Skeletal muscle satellite cell (primary cell): ENCODE measurements at regions not wholly inside any gene's neighbourhood (a gene's known extent, or its start where the extent isn't known, plus 50 kb on each side); places are given as distances from the start of the nearest gene placed in this dataset.

Source experiments
- H3K27me3 ChIP-seq: 2 replicates; pipeline ENCODE4 v1.7.0; 2013; ENCODE audit warnings: low read length; ENCODE audit not compliant: control insufficient read depth, insufficient read depth
- H3K36me3 ChIP-seq: 2 replicates; pipeline ENCODE4 v1.7.0; 2013; ENCODE audit warnings: mild to moderate bottlenecking, control low read depth, low read length; ENCODE audit not compliant: insufficient read depth
- H3K4me1 ChIP-seq: 2 replicates; pipeline ENCODE4 v1.7.0; 2013; ENCODE audit warnings: low read length; ENCODE audit not compliant: control insufficient read depth, insufficient read depth
- H3K4me2 ChIP-seq: 2 replicates; pipeline ENCODE4 v1.7.0; 2013; ENCODE audit warnings: mild to moderate bottlenecking, low read length
- H3K4me3 ChIP-seq: 2 replicates; pipeline ENCODE4 v1.7.0; 2013; ENCODE audit warnings: low read length
- H3K9ac ChIP-seq: 2 replicates; pipeline ENCODE4 v1.7.0; 2013; ENCODE audit warnings: mild to moderate bottlenecking, low read depth, low read length, moderate library complexity
- H3K9me3 ChIP-seq: replicated peaks from 2 replicates; pipeline ENCODE4 v1.7.0; 2013; ENCODE audit warnings: mild to moderate bottlenecking, control low read depth, low read length

DNA sequence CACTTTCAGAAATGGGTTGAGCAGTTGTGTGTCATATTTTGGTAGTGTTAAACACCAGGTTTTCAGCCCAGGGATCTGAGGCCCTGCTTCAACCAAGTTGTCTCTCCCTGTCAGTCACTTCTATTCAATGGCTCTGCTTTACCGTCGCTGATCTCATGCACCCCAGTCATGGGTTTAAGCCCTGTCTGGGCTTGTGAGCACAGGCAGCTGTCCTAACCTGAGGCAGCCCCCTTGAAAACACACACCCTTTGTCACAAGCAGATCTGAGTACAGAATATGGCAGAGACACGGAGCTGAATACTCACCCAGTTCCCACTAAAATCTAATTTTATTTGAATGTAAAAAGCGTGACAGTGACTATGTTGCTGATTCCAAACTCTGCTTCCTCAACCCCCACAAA, 110.6 kb upstream of the GLI3 start:
- Histone ChIP-seq H3K27me3 (no peaks in the 10 kb centered on the region), H3K4me2 (no peak overlapping the region), H3K4me3 (no peak overlapping the region), H3K4me1 (no peaks in the 10 kb centered on the region), H3K9ac (no peak overlapping the region), H3K36me3 (no peaks in the 10 kb centered on the region), H3K9me3 (no peaks in the 10 kb centered on the region)

DNA sequence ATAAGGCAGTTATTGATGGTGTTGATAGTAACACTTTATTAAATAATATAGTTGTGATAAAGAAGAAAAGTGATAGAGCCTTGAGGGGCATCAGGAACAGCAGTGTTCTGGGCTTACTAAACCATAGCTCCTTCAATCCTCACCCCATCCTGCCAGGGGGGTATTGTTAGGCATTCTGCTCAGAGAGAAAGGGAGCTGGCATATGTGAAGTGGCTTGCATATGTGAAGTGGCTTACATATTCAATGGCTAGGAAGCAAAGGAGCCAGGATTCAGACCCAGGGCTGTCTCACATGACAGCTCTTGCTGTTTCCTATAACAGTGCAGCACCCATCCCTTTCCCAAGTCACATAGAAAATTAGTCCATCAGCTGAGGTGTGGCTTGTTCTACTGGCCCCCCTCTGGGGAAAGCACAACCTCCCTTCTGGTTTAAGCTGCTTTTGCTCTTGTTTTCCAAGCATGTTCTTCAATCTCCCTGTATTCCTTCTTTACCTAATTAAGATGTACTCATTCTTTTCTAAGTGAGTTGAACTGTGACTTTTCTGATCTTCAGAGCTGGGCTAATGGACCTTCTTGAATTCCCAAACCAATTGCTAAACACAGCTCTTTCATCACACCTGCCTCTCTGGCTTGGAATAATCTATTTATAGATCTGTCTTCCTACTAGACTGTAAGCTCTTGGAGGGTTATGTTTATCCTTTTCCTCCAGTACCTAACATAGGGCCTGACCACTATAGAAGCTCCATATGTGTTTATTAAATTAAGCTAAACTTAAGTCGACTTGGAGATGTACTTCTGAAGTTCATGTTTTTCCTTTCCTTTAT, 108.7 kb upstream of the GLI3 start:
- Histone ChIP-seq H3K4me2 (no peak overlapping the region), H3K27me3 (peaks cover 3% of the 10 kb centered on the region), H3K36me3 (no peaks in the 10 kb centered on the region), H3K4me1 (no peaks in the 10 kb centered on the region), H3K9ac (no peak overlapping the region), H3K9me3 (no peaks in the 10 kb centered on the region), H3K4me3 (no peak overlapping the region)

DNA sequence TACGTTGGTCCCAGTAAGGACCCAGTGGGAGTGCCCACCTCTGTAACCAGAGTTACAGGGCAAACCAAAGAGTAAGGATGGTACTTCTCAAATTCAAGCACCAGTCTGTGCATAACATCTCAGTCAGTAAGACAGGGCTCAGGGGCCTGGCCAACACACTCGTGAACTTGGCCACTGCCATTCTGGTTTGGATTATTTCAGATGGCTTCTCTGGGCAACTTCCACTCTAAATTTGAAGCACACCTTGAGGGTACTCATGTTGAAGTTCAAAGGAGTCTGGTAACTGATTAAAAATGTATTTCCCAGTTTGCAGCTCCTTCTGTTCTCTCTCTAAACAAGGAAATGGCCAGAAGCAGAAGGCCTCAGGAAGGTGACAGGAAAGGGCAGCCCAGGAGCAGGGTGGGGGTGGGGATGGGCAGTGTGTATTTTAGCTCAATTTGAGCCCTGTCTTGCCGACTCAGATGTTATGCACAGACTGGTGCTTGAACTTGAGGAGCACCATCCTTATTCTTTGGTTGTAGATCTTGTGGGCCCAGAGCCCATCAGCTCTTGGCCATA, 107.3 kb upstream of the GLI3 start:
- Histone ChIP-seq H3K4me3 (no peak overlapping the region), H3K4me1 (no peaks in the 10 kb centered on the region), H3K4me2 (no peak overlapping the region), H3K9ac (no peak overlapping the region), H3K27me3 (peaks cover 3% of the 10 kb centered on the region), H3K36me3 (no peaks in the 10 kb centered on the region), H3K9me3 (no peaks in the 10 kb centered on the region)

DNA sequence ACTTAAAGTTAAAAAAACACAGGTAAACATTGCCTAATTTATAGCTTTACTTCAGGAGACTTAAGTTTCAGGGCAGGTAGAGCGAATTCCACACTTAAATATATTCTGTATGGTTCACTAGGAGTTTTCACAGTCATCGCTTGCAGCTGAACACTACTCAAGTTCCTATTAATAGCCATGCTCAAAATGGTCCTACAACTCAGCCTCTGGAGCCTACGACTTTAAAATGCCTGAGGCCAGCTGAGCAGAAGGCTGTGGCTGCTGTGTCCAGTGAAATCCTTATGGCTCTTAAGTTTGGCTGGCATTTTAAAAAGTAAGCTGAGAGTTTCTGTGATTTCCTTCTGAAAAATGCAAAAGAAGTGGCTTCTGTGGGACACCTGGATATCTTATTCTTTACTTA, 105.4 kb upstream of the GLI3 start:
- Histone ChIP-seq H3K36me3 (no peaks in the 10 kb centered on the region), H3K4me3 (no peak overlapping the region), H3K4me2 (no peak overlapping the region), H3K27me3 (peaks cover 3% of the 10 kb centered on the region), H3K4me1 (no peaks in the 10 kb centered on the region), H3K9ac (no peak overlapping the region), H3K9me3 (no peaks in the 10 kb centered on the region)

DNA sequence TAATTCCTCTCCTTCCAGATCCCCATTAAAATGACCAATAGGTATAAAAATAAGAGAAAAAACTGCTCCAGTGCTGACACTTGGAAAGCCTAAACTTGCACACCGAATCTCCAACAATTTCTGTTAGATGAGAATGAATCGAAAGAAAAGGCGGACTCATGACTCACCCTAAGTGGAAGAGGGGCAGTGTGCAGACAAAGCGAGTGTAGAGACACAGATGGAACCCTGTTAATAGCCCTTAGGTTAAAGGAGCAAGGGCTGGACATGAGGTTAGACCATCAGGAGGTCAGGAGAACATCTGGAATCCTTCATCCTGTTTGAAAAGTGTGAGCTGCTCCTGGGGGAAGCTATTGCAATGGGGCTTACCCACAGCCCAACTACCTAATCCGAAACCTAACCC, 103.4 kb upstream of the GLI3 start:
- Histone ChIP-seq H3K36me3 (no peaks in the 10 kb centered on the region), H3K4me1 (no peaks in the 10 kb centered on the region), H3K9me3 (no peaks in the 10 kb centered on the region), H3K4me3 (no peak overlapping the region), H3K4me2 (no peak overlapping the region), H3K27me3 (peaks cover 3% of the 10 kb centered on the region), H3K9ac (no peak overlapping the region)

DNA sequence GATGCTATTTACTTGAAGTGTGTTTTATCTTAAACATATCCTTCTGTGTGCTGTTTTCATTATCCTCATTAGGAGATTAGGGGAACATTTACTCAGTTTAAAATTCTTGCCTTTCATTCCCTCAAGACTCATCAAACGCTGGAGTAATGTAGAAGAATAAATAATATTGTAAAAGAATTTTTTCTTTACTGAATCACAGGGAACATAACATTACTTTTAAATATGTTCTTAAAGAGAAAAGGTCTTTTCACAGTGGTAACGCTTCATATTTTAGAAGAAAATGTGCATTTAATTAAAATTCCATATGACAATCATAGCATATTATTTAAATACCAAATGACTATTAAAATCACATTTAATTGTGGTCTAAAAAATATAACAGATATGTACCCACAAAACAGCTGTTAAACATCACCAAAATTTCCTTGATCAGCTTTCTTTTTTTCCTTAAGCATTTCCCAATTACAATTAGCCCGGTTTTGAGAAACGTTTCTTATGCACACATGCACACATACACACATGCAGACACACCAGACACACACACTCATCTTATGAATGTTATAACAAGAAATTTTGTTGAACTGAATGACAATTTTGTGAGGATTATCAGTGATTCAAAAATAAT, 102.0 kb upstream of the GLI3 start:
- H3K4me1 ChIP-seq: no peaks in the 10 kb centered on the region

DNA sequence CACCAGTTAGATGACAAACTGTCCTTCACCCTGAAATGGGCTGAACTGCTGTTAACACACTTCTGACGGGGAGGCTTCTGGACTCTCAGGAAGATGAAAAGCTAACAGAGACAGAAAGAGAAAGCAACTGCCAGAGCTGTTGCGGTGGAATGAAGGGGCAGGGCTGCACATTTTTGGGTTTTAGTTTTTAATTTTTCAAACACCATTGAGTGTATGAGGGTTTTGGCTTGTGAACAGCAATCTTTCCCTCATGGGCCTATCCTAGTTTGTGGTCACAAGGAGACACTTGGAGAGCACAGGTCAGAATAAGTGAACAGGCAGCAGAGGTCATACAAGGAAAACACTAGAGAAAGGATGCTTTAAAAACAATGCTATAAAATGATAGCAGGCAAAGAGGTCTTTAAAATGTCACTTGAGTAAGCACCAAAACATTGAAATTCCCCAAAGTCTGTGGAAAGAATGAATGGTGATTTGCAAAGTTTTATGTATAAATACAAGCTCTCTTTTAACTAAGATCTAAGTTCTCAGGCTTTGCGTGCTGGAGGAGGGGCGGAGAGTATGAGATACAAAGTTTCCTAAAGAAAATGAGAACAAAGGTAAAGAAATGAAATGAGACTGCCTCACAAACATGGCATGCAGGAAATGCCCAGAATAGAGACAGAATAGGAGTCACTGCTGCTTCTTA, 101.4 kb upstream of the GLI3 start:
- Histone ChIP-seq H3K27me3 (peaks cover 5% of the 10 kb centered on the region), H3K9ac (no peak overlapping the region), H3K4me1 (no peaks in the 10 kb centered on the region), H3K9me3 (no peaks in the 10 kb centered on the region), H3K4me2 (no peak overlapping the region), H3K36me3 (no peaks in the 10 kb centered on the region), H3K4me3 (no peak overlapping the region)

More for the DNA sequence above, 102.0 kb upstream of the GLI3 start:
- H3K9me3 ChIP-seq: no peaks in the 10 kb centered on the region
- H3K9ac ChIP-seq: no peak overlapping the region
- H3K4me2 ChIP-seq: no peak overlapping the region
- no peaks in the 10 kb centered on the region for H3K36me3 ChIP-seq
- H3K27me3 ChIP-seq: peaks cover 5% of the 10 kb centered on the region
- no peak overlapping the region for H3K4me3 ChIP-seq

DNA sequence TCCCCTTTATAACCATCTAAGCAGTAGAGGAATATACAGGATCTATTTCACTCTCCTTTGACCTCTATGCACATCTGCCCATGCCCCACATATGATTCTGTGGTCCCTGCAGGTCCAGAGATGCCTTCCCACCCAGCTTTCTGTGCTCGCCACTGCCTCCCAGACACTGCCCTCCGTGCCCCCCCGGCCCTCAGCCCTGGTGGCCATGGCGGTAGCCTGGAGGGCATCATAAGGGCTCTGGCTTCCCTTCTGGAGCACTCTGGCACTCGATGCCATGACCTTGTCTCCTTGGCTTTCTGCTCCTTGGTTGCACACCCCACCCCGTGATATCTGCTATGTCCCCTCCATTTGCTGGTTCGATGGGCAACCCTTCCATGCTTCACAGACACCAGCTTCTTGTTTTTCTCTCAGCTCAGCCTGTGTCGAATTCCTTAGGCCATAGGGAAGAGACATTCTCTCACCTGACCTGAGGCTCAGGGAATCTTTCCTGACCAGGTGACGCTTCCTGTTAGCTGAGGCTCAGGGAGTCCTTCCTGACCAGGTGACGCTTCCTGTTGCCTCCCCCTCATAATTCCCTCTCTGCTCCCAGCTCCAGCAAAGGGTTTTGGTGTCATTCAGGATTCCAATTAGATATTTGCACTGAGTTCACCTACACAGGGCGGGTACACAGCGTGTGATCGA, 100.4 kb upstream of the GLI3 start:
- Histone ChIP-seq H3K9ac (no peak overlapping the region), H3K4me2 (no peak overlapping the region), H3K9me3 (no peaks in the 10 kb centered on the region), H3K36me3 (no peaks in the 10 kb centered on the region), H3K27me3 (peaks cover 5% of the 10 kb centered on the region), H3K4me3 (no peak overlapping the region), H3K4me1 (no peaks in the 10 kb centered on the region)

DNA sequence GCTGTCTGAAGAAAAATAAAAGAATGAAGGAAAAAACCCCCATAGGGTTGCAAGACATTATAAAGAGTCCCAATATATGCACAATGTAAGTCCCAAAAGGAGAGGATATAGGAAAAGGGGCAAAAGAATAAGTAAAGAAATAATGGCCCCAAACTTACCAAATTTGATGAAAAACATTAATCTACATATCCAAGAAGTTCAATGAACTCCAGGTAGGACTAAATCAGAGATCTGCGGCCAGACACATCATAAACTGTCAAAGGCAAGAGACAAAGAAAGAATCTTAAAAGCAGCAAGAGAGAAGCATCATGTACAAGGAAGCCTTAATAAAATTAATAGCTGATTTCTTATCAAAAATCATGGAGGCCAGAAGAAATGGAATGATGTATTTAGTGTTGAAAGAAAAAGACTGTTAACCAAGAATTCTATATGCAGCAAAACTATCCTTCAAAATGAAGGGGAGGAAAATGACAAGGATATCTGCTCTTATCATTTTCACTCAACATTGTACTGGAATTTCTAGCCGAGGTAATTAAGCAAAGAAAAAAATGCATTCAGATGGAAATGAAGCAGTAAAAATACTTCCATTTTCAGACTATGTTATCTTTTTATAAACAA, 95.7 kb upstream of the GLI3 start:
- no peaks in the 10 kb centered on the region for H3K4me1 ChIP-seq
- H3K4me3 ChIP-seq: no peak overlapping the region
- no peak overlapping the region for H3K4me2 ChIP-seq
- H3K9ac ChIP-seq: no peak overlapping the region
- no peaks in the 10 kb centered on the region for H3K9me3 ChIP-seq
- no peaks in the 10 kb centered on the region for H3K36me3 ChIP-seq
- H3K27me3 ChIP-seq: peaks cover 12% of the 10 kb centered on the region

DNA sequence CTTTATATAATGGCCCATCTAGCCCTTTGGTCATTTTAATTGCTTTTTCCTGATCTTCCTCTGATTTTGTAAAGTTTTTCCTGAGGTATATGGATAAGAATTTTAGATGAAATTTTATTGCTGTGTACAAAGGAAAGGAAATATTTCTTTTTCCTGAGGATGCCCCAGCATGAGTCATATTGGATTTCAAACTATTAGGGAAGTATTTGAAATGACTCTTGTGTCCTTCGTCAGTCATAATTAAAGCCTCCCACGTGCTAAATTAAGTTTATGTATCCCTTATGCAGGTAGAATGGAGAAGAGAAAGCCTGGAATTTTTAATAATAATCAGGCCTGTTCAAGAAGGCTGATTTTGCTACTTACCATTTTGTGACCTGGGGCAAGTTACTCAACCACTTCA, 82.6 kb upstream of the GLI3 start:
- H3K27me3 ChIP-seq: no peaks in the 10 kb centered on the region
- H3K36me3 ChIP-seq: no peaks in the 10 kb centered on the region
- H3K9me3 ChIP-seq: no peaks in the 10 kb centered on the region
- no peak overlapping the region for H3K4me3 ChIP-seq
- H3K4me2 ChIP-seq: no peak overlapping the region
- H3K9ac ChIP-seq: no peak overlapping the region
- H3K4me1 ChIP-seq: peaks cover 21% of the 10 kb centered on the region

DNA sequence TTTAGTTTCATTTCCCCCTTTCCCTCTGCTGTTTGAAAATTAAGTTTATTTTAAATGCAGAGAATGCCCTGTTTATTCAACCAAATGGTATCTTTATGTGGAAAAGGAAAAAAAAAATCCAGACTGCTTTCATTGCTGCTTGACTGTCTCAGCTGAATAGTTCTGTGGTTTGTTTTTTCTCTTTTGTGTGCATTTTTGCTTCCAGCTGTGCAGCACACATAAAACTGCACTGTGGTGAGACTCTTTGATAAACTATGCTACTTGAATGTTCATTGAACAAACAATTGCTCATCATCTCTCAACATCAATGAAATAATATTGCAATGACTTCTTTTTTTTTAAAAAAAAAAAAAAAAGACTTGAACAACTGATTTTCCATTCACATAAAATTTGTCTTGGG, 78.6 kb upstream of the GLI3 start:
- Histone ChIP-seq H3K4me2 (peak overlapping the region; percentile 37), H3K27me3 (peaks cover 3% of the 10 kb centered on the region), H3K9me3 (no peaks in the 10 kb centered on the region), H3K9ac (no peak overlapping the region), H3K4me1 (peaks cover 22% of the 10 kb centered on the region), H3K4me3 (no peak overlapping the region), H3K36me3 (no peaks in the 10 kb centered on the region)
